Ovary (tissue), 7 donors: ENCODE measurements at regions not wholly inside any gene's neighbourhood (a gene's known extent, or its start where the extent isn't known, plus 50 kb on each side); places are given as distances from the start of the nearest gene placed in this dataset.

Experiments
- DNase-seq, 5 donors: peaks; one replicate each; pipeline ENCODE4 v3.0.0-alpha.2; 2019 to 2020
- H3K27ac ChIP-seq, 2 donors: fragments of 200-600 bp; one replicate each; pipeline versions ENCODE4 v1.5.1 to v1.8.0; 2019 to 2022
- H3K27me3 ChIP-seq: fragments of 200-600 bp; one replicate; pipeline ENCODE4 v1.8.0; 2022
- H3K36me3 ChIP-seq: fragments of 200-600 bp; sonication (generic); one replicate; pipeline ENCODE4 v1.5.1; 2019
- H3K4me1 ChIP-seq: one replicate; pipeline ENCODE4 v1.8.1; 2013; ENCODE audit warnings: mild to moderate bottlenecking, moderate library complexity; ENCODE audit not compliant: insufficient read depth
- H3K4me3 ChIP-seq: fragments of 200-600 bp; sonication (generic); one replicate; pipeline ENCODE4 v1.5.1; 2017
- H3K9me3 ChIP-seq, 2 donors: fragments of 200-600 bp in 1 of 2; sonication (generic) in 1 of 2; one replicate each; pipeline versions ENCODE4 v1.5.1 to v1.8.1; 2013 to 2019; ENCODE audit warnings: mild to moderate bottlenecking in 1 of 2, moderate library complexity in 1 of 2
- EP300 ChIP-seq: sonication (generic); formaldehyde crosslinking; IDR thresholded peaks from one replicate; pipeline ENCODE4 v1.6.1; 2017; ENCODE audit warnings: antibody characterized with exemption
- POLR2A ChIP-seq: fragments of 450-650 bp; IDR thresholded peaks from one replicate; pipeline ENCODE4 v1.6.1; 2017; ENCODE audit warnings: antibody characterized with exemption, mild to moderate bottlenecking, moderate library complexity
- WGBS, 3 donors: extraction: QIAGEN DNeasy Blood & Tissue Kit in 1 of 3; methylation state at CpG; one replicate each; pipeline versions ENCODE4 v1.1.5 to v1.1.7; 2013 to 2017; 5-methylcytosine and 5-hydroxymethylcytosine counted together
- intact Hi-C, 4 donors: fragments of 100-400 bp; cut with DNase I; formaldehyde crosslinking; loops; one replicate each; pipeline versions ENCODE4 v1.11.0 to v1.15.1; 2022 to 2023
- TF ChIP-seq, protein P1 (sequence below), 3 donors: fragments of 450-650 bp in 2 of 3; fragments of 200-600 bp in 1 of 3; IDR thresholded peaks; one replicate each; pipeline versions ENCODE4 v1.5.1 to v1.8.0; 2016 to 2022; ENCODE audit warnings: antibody characterized with exemption in 3 of 3, mild to moderate bottlenecking in 1 of 3
- donor health status: DM: no; HTN: no; CAD: no; lungs with moderate emphysema.
- donor health status: DM: no; HTN: no; CAD: no.
- donor health status: Bipolar disorder and iron deficiency.
- donor health status: DM: no; HTN: no; CAD: no.
- donor health status: DM: yes; HTN: yes; CAD: no.

DNA sequence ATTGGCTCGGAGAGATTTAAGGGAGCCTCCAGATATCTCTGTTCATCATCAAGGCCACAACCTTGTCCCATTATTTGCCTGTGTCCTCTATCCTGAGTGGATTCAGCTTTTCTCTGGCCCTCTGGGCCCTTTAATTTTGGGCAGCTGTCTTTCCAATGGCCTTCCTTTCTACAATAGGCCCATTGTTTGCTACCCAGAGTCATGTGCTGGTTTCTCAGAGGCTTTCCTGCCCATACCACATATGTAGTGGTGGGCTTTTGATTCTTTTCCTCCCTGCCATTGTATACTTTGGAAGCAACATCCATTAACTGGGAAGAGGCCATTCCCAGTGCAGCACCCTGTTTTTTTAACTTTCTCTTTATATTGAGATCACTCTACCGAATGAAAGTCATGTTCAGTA is 233.9 kb upstream of the SGCD start:
- TF ChIP-seq, protein P1, sequence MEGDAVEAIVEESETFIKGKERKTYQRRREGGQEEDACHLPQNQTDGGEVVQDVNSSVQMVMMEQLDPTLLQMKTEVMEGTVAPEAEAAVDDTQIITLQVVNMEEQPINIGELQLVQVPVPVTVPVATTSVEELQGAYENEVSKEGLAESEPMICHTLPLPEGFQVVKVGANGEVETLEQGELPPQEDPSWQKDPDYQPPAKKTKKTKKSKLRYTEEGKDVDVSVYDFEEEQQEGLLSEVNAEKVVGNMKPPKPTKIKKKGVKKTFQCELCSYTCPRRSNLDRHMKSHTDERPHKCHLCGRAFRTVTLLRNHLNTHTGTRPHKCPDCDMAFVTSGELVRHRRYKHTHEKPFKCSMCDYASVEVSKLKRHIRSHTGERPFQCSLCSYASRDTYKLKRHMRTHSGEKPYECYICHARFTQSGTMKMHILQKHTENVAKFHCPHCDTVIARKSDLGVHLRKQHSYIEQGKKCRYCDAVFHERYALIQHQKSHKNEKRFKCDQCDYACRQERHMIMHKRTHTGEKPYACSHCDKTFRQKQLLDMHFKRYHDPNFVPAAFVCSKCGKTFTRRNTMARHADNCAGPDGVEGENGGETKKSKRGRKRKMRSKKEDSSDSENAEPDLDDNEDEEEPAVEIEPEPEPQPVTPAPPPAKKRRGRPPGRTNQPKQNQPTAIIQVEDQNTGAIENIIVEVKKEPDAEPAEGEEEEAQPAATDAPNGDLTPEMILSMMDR (IDR thresholded peaks at IDR 0.05) = no peak
- no peak for TF ChIP-seq EP300
- TF ChIP-seq POLR2A = no peak
- WGBS, 3 donors = 89 to 96% (median 89%) methylated on average over 2 of the region's 2 CpGs
- no peak overlapping the region for H3K27ac ChIP-seq
- no peak for DNase-seq
- H3K4me3 ChIP-seq = no peak overlapping the region
- no peaks in the 10 kb centered on the region for H3K4me1 ChIP-seq
- H3K36me3 ChIP-seq = no peaks in the 10 kb centered on the region
- intact Hi-C loops = no loop called here
- no peaks in the 10 kb centered on the region for H3K27me3 ChIP-seq
- no peaks in the 10 kb centered on the region for H3K9me3 ChIP-seq

DNA sequence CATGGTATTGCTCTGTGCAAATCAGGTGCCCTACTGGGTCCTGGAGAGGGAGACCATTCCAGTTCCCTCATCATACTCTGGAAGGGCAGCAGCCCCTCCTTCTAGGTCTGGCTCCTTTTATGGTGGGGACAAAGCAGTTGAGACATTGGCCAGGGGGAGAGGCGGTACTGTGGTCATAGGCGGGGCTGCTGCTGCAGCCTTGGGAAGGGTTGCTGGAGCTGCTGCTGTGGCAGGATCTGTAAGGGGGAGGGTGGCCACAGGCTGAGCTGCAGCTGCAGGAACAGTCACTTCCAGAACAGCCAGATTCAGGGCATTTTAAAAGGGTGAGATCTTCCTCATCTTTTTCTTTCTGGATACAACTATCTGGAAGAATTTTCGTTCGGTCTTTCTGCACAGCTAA is 233.0 kb upstream of the SGCD start:
- no peaks in the 10 kb centered on the region for H3K4me1 ChIP-seq
- WGBS, 3 donors = 80 to 89% (median 85%) methylated on average over 4 of the region's 4 CpGs
- DNase-seq = no peak
- no peak overlapping the region for H3K27ac ChIP-seq
- H3K4me3 ChIP-seq = no peak overlapping the region
- H3K27me3 ChIP-seq = no peaks in the 10 kb centered on the region
- no peaks in the 10 kb centered on the region for H3K36me3 ChIP-seq
- intact Hi-C loops = no loop called here
- no peak for TF ChIP-seq POLR2A
- no peaks in the 10 kb centered on the region for H3K9me3 ChIP-seq

DNA sequence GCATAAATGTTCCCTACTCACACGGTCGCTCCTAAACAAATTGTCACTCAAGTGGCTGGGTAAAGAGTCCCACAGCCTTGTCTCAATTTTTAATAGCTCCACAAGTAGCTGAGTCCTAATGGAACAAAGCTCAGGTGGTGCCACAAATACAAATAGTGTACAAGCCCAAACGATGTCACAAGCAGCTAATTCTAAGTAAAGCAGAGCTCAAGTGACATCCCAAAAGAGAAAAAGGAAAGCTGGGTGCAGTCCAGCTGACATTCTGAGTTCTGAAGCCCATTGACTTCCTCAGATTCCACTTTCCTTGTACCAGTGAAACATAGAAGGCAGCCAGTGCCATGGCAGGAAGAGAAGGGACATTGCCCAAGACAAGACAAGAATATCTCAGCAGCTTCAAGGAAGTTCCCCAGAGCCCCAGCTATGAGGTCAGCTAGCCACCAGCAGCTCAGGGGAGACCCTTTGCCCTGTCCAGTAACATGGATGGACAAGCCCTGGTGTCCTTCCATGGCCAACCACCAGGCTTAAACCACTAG is 231.2 kb upstream of the SGCD start:
- intact Hi-C loops = no loop called here
- no peaks in the 10 kb centered on the region for H3K27me3 ChIP-seq
- TF ChIP-seq, protein P1 (IDR thresholded peaks at IDR 0.05) = no peak
- no peak for TF ChIP-seq POLR2A
- TF ChIP-seq EP300 = no peak
- H3K4me1 ChIP-seq = no peaks in the 10 kb centered on the region
- DNase-seq = no peak
- H3K9me3 ChIP-seq = no peaks in the 10 kb centered on the region
- 90 to 96% (median 92%) methylated on average over 3 of the region's 3 CpGs for WGBS, 3 donors
- no peaks in the 10 kb centered on the region for H3K36me3 ChIP-seq
- no peak overlapping the region for H3K27ac ChIP-seq
- H3K4me3 ChIP-seq = no peak overlapping the region

DNA sequence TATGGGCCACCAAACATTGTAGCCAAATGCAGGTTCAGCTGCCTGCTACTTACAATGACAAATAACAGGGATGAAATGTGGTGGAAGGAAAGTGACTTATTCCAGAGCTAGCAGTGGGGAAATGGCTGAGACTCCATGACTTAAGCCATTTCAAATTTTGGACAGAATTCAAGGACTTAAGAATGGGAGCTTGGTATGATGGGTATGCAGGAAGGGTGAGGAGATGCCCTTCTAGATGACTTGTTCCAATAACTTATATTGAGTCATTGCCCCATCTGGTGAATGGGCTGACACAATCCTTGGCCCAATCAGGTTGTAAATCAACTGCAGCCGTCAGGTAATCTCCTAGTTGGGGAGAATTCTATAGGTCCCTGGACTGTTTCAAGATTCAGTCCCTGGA is 230.7 kb upstream of the SGCD start:
- no peaks in the 10 kb centered on the region for H3K9me3 ChIP-seq
- no peaks in the 10 kb centered on the region for H3K27me3 ChIP-seq
- H3K4me1 ChIP-seq = no peaks in the 10 kb centered on the region
- no peaks in the 10 kb centered on the region for H3K36me3 ChIP-seq
- intact Hi-C loops = no loop called here
- TF ChIP-seq POLR2A = no peak
- TF ChIP-seq, protein P1 (IDR thresholded peaks at IDR 0.05) = no peak
- TF ChIP-seq EP300 = no peak
- WGBS, 3 donors = 77 to 92% (median 83%) methylated on average over 1 of the region's 1 CpG
- H3K4me3 ChIP-seq = no peak overlapping the region
- H3K27ac ChIP-seq = no peak overlapping the region
- no peak for DNase-seq

DNA sequence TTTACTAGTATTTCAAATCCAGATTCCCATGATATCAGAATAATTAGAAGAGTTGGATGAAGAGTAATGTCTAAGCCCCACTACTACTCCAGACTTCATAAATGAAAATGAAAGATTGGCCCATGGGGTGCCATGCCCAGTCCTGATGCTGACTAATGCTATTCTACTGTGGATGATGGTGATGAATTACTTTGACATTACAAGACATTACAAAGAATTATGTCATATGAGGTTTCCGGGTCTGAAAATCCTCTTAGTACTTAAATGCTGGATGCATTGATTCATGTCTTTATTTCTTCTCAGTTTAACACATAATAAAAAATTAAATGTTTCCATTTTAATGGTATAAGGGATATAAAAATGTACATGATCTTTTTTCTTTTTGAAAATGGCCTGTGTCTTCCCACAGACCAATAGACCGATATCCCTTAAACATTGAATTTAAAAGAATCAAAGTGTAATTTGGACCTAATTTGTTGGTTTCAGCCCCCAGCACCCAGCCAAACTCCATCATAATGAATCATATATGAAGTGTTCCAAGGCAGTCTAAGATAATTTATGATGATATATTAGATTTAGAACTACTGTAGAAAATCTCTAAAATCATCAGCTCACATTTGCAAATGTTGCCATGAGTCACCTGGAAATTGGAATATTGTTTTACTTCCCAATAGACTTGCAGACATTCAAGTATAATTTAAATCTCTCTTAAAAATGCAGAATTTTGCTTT is 223.6 kb upstream of the SGCD start:
- H3K36me3 ChIP-seq = no peaks in the 10 kb centered on the region
- no peak overlapping the region for H3K27ac ChIP-seq
- intact Hi-C loops = no loop called here
- 88 to 97% (median 91%) methylated on average over 2 of the region's 2 CpGs for WGBS, 3 donors
- H3K27me3 ChIP-seq = no peaks in the 10 kb centered on the region
- no peaks in the 10 kb centered on the region for H3K4me1 ChIP-seq
- no peak overlapping the region for H3K4me3 ChIP-seq
- TF ChIP-seq POLR2A (no peak), EP300 (no peak)
- TF ChIP-seq, protein P1 (IDR thresholded peaks at IDR 0.05) = no peak
- DNase-seq = no peak
- H3K9me3 ChIP-seq = no peaks in the 10 kb centered on the region
